ENCODE measurements at regions not wholly inside any gene's neighbourhood (a gene's known extent, or its start where the extent isn't known, plus 50 kb on each side); places are given as distances from the start of the nearest gene placed in this dataset.

DNA sequence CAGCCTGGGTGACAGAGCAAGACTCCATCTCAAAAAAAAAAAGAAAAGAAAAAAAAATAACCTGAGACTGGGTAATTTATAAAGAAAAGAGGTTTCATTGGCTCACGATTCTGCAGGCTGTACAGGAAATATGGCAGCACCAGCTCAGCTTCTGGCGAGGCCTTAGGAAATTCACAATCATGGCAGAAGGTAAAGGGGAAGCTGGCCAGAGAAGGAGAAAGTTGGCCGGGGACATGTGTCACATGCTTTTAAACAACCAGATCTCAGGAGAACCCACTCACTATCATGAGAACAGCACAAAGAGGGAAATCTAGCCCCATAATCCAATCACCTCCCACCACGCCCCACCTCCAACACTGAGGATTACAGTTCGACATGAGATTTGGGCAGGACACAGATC is 125.3 kb downstream of the DISP1 start:
- 97% methylated on average over 5 of the region's 5 CpGs for WGBS (ENCODE audit: low lambda C conversion rate)
- Histone ChIP-seq H3K4me3 (ENCODE audit: low read depth in 2 of 2, low read length in 1 of 2) (no peak overlapping the region), H3K4me1 (ENCODE audit: control insufficient read depth in 1 of 2, insufficient read depth in 2 of 2, low read depth in 1 of 2, low read length in 1 of 2) (no peaks in the 10 kb centered on the region), H3F3A (replicated peaks; ENCODE audit: insufficient read depth) (no peaks in the 10 kb centered on the region), H3K9me2 (no peaks in the 10 kb centered on the region), H2AFZ (ENCODE audit: low read depth) (no peak overlapping the region), H3K4me2 (no peak overlapping the region), H3K27ac (ENCODE audit: low read depth in 2 of 2, low read length in 1 of 2) (no peak overlapping the region), H3K9me3 (no peaks in the 10 kb centered on the region), H4K20me1 (ENCODE audit: insufficient read depth) (no peaks in the 10 kb centered on the region), H3K36me3 (replicated peaks in 1 of 2; ENCODE audit: control insufficient read depth in 1 of 2, insufficient read depth in 2 of 2, low read length in 1 of 2) (peaks cover 0 to 4% of the 10 kb centered on the region in 2 experiments), H3K9ac (no peak overlapping the region), H3K79me2 (ENCODE audit: insufficient read depth) (no peaks in the 10 kb centered on the region), H3K27me3 (ENCODE audit: insufficient read depth) (no peaks in the 10 kb centered on the region)
- CTCF ChIA-PET, result no interaction called here
- POLR2A ChIA-PET, result no interaction called here
- TF ChIP-seq POLR2AphosphoS5 (IDR thresholded peaks at IDR 0.05; ENCODE audit: low read depth, low read length) (no peak), TEAD4 (IDR thresholded peaks at IDR 0.05; ENCODE audit: borderline replicate concordance, insufficient read depth) (no peak), TCF12 (IDR thresholded peaks at IDR 0.05) (no peak), RCOR1 (IDR thresholded peaks at IDR 0.05; ENCODE audit: low read length) (no peak), YY1 (IDR thresholded peaks at IDR 0.05; ENCODE audit: low read depth) (no peak), CHD2 (IDR thresholded peaks at IDR 0.05; ENCODE audit: low read length, partially characterized antibody) (no peak), SIN3A (IDR thresholded peaks at IDR 0.05; ENCODE audit: borderline replicate concordance, low read depth, low read length) (no peak), MXI1 (IDR thresholded peaks at IDR 0.05; ENCODE audit: low read depth, low read length) (no peak), FOXM1 (IDR thresholded peaks at IDR 0.05; ENCODE audit: low read depth) (no peak)
- TF ChIP-seq, protein P1, sequence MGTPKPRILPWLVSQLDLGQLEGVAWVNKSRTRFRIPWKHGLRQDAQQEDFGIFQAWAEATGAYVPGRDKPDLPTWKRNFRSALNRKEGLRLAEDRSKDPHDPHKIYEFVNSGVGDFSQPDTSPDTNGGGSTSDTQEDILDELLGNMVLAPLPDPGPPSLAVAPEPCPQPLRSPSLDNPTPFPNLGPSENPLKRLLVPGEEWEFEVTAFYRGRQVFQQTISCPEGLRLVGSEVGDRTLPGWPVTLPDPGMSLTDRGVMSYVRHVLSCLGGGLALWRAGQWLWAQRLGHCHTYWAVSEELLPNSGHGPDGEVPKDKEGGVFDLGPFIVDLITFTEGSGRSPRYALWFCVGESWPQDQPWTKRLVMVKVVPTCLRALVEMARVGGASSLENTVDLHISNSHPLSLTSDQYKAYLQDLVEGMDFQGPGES (IDR thresholded peaks at IDR 0.05; ENCODE audit: low read depth, low read length), result no peak
- TF ChIP-seq, protein P2, sequence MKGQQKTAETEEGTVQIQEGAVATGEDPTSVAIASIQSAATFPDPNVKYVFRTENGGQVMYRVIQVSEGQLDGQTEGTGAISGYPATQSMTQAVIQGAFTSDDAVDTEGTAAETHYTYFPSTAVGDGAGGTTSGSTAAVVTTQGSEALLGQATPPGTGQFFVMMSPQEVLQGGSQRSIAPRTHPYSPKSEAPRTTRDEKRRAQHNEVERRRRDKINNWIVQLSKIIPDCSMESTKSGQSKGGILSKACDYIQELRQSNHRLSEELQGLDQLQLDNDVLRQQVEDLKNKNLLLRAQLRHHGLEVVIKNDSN (IDR thresholded peaks at IDR 0.05; ENCODE audit: borderline replicate concordance, low read depth), result no peak
- no peak for DNase-seq

DNA sequence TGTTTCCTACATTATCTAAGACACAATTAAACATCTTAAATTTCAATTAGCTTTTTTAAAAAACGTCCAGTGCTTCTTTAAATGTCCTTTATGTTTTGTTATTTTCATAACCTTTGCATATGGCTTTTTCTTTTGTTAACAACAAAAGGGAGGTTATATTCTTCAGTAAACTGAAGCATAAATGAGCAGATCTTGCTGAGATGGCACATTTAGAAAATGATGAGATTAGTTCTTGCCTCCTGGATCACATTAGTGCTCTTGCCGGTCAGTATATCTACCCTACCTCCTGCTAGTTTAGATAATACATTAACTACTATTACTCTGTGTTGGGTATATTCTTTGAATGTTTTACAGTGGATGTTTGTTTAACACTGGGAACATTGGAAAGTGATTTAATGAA is 126.1 kb downstream of the DISP1 start:
- H3F3A ChIP-seq (replicated peaks; ENCODE audit: insufficient read depth), result no peaks in the 10 kb centered on the region
- H3K27ac ChIP-seq (ENCODE audit: low read depth in 2 of 2, low read length in 1 of 2), result no peak overlapping the region
- H3K4me3 ChIP-seq (ENCODE audit: low read depth in 2 of 2, low read length in 1 of 2), result no peak overlapping the region
- H2AFZ ChIP-seq (ENCODE audit: low read depth), result no peak overlapping the region; the same call in 1 of the 2 replicates
- H4K20me1 ChIP-seq (ENCODE audit: insufficient read depth), result no peaks in the 10 kb centered on the region
- H3K9me3 ChIP-seq, result no peaks in the 10 kb centered on the region
- H3K4me1 ChIP-seq (ENCODE audit: control insufficient read depth in 1 of 2, insufficient read depth in 2 of 2, low read depth in 1 of 2, low read length in 1 of 2), result no peaks in the 10 kb centered on the region
- H3K9ac ChIP-seq, result no peak overlapping the region
- H3K9me2 ChIP-seq, result no peaks in the 10 kb centered on the region
- peaks cover 0 to 4% of the 10 kb centered on the region in 2 experiments for H3K36me3 ChIP-seq (replicated peaks in 1 of 2; ENCODE audit: control insufficient read depth in 1 of 2, insufficient read depth in 2 of 2, low read length in 1 of 2)
- 77% methylated on average over 2 of the region's 2 CpGs for WGBS (ENCODE audit: low lambda C conversion rate)
- ChIA-PET POLR2A (no interaction called here), CTCF (interaction anchor here (1.3 kb wide), 1 partner anchor 64 kb away, joined by 3 read pairs; no protein-coding TSS in a partner anchor)
- no peak overlapping the region for H3K4me2 ChIP-seq
- H3K27me3 ChIP-seq (ENCODE audit: insufficient read depth), result no peaks in the 10 kb centered on the region
- TF ChIP-seq EP300 (IDR thresholded peaks at IDR 0.05; ENCODE audit: borderline replicate concordance in 1 of 2, low read depth in 1 of 2, low read length in 1 of 2), result no peak
- TF ChIP-seq NFIC (IDR thresholded peaks at IDR 0.05; ENCODE audit: borderline replicate concordance), result no peak
- no peak for TF ChIP-seq YY1 (IDR thresholded peaks at IDR 0.05; ENCODE audit: low read depth)
- no peak for TF ChIP-seq MEF2A (IDR thresholded peaks at IDR 0.05; ENCODE audit: borderline replicate concordance, low read depth)
- no peak for TF ChIP-seq EZH2phosphoT487 (IDR thresholded peaks at IDR 0.05; ENCODE audit: borderline replicate concordance, low read depth)
- TF ChIP-seq, protein P3, sequence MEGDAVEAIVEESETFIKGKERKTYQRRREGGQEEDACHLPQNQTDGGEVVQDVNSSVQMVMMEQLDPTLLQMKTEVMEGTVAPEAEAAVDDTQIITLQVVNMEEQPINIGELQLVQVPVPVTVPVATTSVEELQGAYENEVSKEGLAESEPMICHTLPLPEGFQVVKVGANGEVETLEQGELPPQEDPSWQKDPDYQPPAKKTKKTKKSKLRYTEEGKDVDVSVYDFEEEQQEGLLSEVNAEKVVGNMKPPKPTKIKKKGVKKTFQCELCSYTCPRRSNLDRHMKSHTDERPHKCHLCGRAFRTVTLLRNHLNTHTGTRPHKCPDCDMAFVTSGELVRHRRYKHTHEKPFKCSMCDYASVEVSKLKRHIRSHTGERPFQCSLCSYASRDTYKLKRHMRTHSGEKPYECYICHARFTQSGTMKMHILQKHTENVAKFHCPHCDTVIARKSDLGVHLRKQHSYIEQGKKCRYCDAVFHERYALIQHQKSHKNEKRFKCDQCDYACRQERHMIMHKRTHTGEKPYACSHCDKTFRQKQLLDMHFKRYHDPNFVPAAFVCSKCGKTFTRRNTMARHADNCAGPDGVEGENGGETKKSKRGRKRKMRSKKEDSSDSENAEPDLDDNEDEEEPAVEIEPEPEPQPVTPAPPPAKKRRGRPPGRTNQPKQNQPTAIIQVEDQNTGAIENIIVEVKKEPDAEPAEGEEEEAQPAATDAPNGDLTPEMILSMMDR (IDR thresholded peaks at IDR 0.05), result no peak
- TF ChIP-seq RFX5 (IDR thresholded peaks at IDR 0.05; ENCODE audit: low read length), result no peak
- TF ChIP-seq, protein P2 (IDR thresholded peaks at IDR 0.05; ENCODE audit: borderline replicate concordance, low read depth), result no peak
- no peak for TF ChIP-seq GABPA (IDR thresholded peaks at IDR 0.05; ENCODE audit: low read depth)
- TF ChIP-seq, protein P4, sequence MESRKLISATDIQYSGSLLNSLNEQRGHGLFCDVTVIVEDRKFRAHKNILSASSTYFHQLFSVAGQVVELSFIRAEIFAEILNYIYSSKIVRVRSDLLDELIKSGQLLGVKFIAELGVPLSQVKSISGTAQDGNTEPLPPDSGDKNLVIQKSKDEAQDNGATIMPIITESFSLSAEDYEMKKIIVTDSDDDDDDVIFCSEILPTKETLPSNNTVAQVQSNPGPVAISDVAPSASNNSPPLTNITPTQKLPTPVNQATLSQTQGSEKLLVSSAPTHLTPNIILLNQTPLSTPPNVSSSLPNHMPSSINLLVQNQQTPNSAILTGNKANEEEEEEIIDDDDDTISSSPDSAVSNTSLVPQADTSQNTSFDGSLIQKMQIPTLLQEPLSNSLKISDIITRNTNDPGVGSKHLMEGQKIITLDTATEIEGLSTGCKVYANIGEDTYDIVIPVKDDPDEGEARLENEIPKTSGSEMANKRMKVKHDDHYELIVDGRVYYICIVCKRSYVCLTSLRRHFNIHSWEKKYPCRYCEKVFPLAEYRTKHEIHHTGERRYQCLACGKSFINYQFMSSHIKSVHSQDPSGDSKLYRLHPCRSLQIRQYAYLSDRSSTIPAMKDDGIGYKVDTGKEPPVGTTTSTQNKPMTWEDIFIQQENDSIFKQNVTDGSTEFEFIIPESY (IDR thresholded peaks at IDR 0.05; ENCODE audit: borderline replicate concordance, low read depth), result no peak
- no peak for TF ChIP-seq RCOR1 (IDR thresholded peaks at IDR 0.05; ENCODE audit: low read length)
- TF ChIP-seq TCF12 (IDR thresholded peaks at IDR 0.05), result no peak
- no peak for DNase-seq
- no peaks in the 10 kb centered on the region for H3K79me2 ChIP-seq (ENCODE audit: insufficient read depth)
